AG09319 (cell line): ENCODE measurements at regions not wholly inside any gene's neighbourhood (a gene's known extent, or its start where the extent isn't known, plus 50 kb on each side); places are given as distances from the start of the nearest gene placed in this dataset.

Experiments
- DNase-seq: peaks from one replicate; pipeline ENCODE4 v3.0.0-alpha.2; 2010; ENCODE audit warnings: low read depth; ENCODE audit errors: extremely low read depth
- TF ChIP-seq, protein P1 (sequence below): IDR thresholded peaks from 2 replicates; pipeline ENCODE4 v1.5.1; 2011; ENCODE audit warnings: low read depth, mild to moderate bottlenecking, inconsistent platforms, low read length, moderate library complexity

DNA sequence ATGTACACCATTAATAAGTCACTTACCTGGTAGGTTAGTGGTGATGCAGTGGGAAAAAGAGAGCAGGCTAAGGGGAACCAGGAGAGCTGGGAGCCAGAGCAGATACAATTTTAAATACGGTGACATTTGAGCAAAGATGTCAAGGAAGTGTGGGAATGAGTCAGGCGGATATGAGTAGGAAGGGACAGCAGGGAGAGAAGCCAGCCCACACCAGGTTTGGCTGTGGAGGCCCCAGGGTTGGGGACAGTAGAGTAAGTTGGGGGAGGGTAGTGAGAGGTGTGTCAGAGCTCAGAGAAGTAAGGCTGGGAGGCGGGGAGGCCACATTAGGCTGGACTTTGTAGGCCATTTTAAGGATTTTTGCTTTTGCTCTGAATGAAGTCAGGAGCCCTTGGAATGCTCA, 482.0 kb downstream of the DISC1 start:
- TF ChIP-seq, protein P1, sequence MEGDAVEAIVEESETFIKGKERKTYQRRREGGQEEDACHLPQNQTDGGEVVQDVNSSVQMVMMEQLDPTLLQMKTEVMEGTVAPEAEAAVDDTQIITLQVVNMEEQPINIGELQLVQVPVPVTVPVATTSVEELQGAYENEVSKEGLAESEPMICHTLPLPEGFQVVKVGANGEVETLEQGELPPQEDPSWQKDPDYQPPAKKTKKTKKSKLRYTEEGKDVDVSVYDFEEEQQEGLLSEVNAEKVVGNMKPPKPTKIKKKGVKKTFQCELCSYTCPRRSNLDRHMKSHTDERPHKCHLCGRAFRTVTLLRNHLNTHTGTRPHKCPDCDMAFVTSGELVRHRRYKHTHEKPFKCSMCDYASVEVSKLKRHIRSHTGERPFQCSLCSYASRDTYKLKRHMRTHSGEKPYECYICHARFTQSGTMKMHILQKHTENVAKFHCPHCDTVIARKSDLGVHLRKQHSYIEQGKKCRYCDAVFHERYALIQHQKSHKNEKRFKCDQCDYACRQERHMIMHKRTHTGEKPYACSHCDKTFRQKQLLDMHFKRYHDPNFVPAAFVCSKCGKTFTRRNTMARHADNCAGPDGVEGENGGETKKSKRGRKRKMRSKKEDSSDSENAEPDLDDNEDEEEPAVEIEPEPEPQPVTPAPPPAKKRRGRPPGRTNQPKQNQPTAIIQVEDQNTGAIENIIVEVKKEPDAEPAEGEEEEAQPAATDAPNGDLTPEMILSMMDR: no peak
- DNase-seq: no peak

DNA sequence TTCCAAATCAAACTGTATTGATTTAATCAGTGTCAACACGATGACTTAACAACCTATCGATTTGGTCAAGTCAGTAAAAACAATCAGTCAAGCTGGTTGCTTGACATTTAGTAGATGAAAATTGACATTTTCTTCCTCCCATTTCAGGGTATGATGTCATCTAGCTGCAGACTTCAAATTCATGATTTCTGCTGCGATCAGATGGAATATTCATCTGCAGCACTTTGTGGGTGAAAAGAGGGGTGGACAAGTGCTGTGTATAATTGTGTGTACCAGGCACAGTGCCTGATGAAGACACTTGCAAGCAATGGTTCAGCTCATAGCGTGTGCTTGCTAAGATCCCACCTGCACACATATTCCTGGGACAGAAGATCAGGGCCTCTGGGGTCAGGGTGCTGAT, 479.8 kb downstream of the DISC1 start:
- TF ChIP-seq, protein P1: no peak
- no peak for DNase-seq

DNA sequence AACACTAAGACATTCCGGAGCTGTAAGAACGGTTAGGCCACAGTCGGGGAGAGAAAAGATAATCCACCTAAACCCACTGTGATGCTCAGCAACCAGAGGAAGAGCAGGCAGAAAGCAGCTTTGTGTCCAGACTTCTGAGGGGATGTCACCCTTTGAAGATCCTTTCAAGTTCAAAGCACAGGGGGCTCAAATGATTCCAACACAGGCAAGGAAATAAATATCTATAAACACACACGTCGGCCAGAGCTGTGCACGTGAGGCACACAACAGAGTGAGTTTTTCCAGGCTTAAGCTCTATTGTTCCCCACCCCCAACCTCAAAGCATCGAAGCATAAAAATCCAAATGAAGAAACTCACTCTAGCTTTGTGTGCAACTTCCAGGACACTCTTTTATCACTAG, 479.0 kb downstream of the DISC1 start:
- TF ChIP-seq, protein P1: no peak
- no peak for DNase-seq

DNA sequence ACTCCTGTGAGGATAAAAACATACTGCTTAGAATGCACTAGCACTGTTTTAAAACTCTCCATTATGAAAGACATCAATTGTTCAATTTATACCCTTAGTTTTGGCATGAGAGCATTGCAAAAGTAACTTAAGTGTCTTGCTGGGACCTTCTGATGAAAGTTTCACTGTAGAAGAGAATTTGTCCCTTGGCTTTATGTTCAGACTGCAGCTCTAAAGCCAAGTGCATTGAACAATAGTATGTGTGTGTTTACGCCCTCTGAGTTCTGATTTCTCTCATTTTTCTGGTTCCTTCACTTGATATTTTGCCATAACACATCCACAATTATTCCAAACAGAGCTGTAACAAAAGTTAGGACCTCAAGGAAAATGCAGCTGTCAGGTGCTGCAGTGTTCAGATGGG, 474.6 kb downstream of the DISC1 start:
- TF ChIP-seq, protein P1: no peak
- no peak for DNase-seq

DNA sequence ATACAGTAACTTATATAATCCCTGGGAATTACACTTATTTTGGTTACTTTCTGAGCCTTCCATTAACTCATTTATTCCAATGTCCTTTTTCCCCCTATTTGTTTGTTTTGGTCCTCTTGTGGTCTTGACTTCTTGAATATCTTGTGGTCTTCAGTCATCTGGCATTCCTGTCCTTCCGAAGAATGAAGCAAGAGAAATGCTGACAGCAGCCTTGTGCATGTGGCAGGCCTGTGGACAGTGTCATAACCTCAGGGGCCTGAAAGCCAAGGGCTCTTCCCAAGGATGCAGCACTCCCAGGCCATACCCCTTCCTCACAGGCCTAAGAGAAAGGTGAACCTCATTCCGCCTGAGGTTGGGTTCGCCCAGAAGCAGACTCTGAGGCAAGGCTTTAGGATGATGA, 470.2 kb downstream of the DISC1 start:
- TF ChIP-seq, protein P1: no peak
- no peak for DNase-seq
